Fibroblast of peridontal ligament (primary cell): ENCODE measurements at regions not wholly inside any gene's neighbourhood (a gene's known extent, or its start where the extent isn't known, plus 50 kb on each side); places are given as distances from the start of the nearest gene placed in this dataset.

Experiments
- DNase-seq: peaks from one replicate; pipeline ENCODE4 v3.0.0-alpha.2; 2010; ENCODE audit errors: extremely low read depth

DNA sequence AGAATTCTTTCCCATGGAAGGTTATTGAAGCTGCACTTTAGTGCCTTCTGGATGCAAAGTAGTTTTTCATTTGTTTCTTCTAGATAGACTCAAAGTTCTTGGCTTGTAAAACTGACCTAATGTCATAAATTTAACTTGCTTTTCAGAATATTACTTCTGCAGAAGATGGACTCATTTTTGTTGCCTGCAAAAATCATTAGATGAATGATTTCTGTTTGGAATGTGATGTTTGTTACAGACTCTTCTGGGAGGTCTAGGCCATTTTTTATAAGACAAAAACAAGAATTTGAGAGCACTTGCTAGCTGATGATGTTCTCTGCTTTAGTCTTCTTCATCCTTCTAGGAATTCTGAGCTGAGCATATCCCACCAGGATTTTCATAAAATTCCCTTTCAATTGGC lies 308.6 kb upstream of the GIMD1 start:
- DNase-seq = no peak

DNA sequence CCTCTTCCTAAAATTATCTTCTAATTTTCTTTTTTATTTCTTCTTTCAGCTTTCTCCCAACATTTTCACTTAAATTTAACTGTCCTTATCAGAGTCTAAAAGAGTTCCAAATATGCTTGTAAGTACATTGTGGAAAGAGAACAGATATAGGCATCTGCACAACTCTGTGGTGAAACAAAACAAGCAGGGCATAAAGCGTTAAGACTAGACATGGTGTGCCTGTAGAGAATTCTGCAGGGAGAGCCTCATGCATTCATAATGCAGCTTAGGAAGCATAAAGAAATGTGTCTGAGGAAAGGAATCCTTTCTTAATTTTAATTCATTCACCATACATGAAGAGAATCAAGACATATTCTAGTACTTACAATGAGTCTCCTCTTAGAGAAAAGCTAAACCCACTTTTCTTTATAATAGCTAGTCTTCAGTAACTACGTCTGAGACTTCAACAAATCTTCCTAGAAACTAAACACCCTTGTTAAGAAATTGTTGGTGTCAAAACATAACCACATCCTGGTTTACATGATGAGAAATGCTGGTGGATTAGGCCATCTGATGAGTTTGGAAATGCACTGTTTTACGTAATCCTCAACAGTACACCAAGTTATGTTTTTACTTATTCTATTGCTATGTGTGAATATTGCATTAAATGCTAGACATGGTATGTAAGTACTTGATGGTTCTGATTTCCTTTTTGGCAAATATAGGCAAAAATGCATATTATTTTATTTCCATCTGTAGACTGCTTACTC lies 307.8 kb upstream of the GIMD1 start:
- peak; percentile 79 for DNase-seq

DNA sequence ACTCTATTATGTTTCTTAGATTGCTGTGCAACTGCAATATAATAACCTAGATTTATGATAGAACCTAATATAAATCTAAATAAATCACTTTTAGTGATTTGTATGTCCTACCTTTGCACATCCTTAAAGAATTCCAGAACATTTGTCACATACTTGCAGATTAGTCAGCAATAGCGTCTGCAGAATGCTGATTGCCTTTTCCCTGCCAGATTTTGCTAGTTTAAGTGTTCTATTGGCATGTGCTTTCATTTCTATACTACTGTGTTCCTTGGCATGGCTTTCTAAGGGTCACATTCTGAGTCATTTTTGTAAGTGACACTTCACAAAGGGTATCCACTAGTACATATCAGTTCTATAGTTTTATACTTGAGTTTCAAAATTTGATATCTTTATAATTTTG lies 303.1 kb upstream of the GIMD1 start:
- no peak for DNase-seq

DNA sequence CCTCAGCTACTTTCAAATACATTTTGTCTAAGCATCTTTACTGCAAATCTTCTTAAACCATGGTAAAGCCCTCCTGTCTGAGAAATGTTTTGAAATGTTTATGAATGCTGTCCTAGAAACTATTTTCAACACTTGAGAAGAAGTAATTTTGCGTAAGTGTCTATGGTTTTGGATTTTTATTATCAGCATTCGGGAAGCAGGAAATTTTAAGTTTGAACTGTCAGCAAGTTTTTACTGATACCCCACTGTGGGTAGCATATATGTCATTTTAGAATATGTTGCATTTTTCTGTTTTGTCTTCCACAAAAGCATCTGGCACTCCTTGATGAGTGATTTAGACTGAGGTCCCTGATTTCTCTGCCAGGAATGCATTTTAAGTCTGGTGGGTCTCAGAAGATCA lies 302.4 kb upstream of the GIMD1 start:
- no peak for DNase-seq

DNA sequence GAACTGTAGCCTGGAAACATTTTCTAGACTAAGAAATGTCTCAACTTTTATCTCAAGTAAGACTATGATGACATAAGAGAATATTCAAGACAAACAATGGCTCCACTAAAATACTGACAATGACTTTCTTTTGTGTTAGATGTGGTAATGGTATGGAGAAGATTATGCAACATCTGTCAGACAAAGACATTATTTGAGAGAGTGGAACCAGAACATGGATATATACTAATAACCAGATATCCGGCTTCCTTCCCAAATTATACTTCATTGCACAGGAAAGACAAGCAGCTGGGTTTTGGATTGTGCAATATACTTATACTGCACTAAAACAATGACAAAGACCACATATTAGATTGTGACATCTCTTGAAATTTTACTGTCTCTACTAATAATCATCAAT lies 290.8 kb upstream of the GIMD1 start:
- no peak for DNase-seq

DNA sequence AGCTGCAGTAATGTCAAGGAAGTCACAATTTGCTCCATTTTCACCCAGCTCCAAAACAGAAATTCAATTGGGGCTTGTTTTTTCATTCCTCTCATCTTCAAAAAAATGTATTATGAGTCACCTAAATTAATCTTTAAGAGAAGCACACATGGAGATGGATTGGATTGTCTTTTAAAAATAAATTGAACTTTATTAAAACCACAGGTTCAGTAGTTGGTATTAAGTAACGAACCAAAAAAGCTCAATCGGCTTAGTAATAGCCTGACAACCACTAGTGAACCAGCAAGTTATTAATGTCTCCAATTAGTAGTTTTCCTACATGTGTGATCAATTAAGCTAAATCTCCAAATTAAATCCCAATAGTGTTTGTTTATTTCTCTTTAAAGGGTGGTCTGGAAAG lies 283.5 kb upstream of the GIMD1 start:
- no peak for DNase-seq

DNA sequence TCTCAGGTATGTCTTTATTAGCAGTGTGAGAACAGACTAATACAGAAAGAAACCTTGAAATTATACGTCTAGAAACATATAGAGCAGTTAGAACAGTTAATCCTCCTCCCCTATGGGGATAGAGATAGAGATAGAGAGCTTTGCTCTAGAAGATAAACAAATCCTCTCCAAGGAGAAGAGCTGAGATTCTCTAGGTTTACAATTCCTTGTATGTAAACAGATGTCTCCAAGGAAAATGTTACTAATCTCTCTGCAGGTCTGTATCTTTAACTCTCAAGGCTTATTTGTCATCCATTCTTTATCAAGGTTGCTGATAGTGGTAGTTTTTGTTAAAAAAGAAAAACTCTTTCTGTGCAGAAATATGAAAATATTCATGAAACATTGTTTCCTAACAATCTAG lies 282.1 kb upstream of the GIMD1 start:
- DNase-seq = no peak

DNA sequence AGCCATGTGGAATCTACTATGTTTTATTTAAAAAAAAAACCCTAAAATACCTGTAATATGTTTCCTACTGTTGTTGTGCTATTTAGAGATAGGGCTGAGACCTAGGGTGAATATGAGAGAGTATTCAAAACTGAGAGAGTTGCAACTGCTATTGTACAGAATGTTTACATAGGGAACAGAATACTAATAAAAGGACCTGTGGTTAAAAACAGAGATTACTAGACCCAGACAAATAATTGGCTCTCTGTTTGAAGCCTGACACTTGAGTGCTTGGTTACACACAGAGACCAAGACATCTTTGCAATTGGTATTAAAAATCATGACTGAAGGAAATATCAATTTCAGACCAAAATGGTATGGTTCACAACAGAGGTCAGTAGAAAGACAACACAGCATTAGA lies 278.9 kb upstream of the GIMD1 start:
- no peak for DNase-seq

DNA sequence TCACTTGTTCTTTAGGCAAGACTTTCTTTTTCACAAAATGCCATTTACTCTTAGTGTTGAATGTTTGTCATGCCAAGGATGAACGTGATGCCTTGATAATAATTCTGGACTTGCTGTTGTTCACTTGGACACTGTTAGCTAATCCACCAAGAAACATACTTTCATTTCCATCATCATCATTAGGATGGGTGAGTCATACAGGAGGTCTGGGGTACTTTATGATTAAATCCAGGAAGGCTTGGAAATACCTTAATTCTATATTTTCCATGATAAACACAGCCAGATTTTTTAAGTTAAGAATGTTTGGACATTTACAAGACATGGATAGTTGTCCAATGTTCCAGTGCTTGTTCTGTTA lies 260.7 kb upstream of the GIMD1 start:
- DNase-seq = no peak

DNA sequence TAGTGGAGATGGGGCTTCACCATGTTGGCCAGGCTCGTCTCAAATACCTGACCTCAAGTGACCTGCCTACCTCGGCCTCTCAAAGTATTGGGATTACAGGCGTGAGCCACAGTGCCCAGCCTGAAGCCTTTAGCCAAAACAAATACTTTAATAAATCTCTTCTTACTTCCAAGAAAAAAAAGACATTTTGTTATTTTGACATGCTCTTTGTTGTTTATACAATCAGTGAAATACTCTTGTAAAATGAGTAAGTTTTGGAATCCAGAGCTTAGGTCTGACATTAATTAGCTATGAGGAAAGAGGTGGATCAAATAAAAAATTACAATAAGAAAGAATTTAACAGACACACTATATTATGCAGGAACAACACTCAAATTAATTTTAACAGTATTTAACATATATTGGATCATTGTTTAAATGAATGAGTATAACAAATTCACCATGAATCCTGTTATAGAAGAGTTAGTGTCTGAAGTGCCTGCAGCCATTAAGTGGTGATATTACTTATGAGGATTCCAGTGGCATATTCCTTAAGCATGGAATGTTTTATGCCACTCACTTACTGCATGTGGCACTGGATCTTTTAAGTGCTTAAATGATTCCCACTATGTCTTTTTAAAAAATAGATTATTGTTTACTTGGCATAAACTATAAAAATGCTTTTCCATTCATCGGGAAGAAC lies 260.1 kb upstream of the GIMD1 start:
- DNase-seq = peak; percentile 30

DNA sequence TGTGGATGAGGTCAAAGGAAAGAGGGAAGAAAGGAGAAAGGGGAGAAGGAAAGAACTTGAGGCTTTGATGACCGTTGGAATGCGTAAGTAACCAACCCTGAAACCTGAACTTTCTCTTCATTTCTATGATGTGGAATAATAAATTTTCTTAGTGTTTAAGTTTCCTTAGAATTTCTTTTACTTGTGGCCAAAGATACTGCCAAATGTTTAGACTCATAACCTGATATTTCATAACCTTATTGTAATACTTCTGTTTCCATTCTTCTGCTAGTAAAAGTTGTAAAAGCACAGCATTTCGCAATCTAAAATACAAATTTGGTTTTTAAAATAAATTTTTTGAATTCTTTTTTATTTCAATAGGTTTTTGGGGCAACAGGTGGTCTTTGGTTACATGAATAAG lies 258.5 kb upstream of the GIMD1 start:
- DNase-seq = peak; percentile 64

DNA sequence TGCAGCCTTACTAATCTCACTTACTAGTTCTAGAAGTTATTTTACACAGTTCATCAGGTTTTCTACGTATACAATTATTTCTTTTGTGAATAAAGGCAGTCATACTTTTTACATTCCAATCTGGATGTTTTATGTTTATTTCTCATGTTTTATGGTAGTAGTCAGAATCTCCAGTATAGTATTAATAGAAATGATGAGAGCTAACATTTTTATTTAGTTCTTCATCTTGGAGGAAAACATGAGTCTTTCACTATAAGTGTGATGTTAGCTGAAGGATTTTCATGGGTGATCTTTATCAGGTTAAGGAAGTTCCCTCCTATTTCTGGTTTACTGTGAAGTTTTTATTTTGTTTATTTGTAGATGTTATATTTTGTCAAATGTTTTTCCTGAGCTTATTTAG lies 256.1 kb upstream of the GIMD1 start:
- no peak for DNase-seq

DNA sequence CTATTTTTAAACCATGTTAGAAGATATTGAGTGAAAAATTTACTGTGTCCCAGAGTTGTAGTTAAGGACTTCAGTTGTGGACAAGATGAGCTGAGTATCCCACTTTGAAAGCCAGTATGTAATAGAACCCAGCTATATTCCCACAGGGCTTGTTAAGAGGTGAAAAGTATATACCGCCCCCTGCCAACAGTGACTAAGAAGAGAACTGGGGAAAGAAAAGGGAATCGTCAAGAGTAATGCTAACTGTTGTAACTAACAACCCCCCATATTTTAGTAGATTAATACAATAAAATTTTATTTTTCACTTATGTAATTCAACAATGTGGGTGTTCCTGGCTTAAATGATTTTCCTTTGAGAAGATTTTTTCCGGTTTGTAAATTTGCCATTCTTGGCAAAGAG lies 250.4 kb upstream of the GIMD1 start:
- no peak for DNase-seq

DNA sequence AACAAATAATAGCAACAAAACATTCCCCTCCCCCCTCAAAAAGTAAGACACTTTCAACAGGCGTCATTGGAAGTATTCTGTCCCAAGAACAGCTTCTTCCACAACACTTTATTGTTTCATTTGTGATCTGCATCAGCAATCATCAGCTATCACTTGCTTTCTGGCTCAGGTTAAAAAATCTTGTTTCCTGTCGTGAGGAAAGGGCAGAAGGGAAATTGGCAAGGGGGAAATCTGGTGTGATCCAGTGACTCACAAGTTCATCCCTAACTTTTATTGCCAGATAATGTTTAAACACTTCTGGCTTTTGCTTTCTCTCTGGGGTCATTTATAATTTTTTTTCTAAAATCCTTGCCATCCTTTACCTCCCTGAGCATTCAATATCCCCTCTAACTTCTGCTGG lies 247.4 kb upstream of the GIMD1 start:
- no peak for DNase-seq

DNA sequence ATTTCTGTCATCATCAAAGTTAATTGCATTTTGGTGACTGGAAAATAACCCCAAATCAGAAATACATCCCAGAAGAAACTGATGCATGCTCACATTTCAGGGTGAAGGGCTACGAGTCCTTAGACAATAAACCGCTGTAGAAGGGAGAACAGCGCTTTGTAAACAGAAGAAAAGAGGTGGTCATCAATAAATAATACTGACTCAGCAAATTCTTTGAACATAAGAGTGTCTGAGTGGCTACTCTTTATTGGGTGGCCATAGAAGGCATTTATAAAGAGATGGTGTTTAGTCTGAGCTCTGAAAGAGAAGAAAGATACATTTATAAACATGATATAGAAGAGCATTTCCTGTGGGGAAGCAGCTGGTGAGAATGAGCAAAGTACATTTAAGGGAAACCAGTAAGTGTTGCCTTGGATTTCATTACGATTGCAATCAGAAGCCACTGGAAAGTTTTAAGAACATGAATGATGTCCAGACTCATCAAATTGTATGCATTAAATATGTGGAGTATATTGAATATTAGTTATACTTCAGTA lies 246.9 kb upstream of the GIMD1 start:
- no peak for DNase-seq

DNA sequence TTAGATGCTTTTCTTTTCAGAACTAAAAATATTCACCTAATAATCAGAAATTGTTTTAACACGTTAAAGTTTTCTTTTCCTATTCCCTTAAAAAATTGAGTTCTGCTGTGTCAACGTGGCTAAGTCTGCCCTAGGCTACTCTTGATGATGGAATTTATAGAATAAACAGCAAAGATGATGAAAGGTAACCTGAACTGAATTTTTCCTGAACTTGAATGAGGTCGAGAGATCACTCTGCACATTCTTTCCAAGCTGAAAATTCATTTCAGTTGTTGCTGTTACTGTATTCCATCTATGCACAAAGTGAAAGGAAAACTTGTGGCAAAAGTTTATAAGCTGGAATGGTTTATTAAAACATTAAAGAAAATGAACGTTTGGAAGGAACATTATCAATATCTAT lies 245.9 kb upstream of the GIMD1 start:
- DNase-seq = peak; percentile 63

DNA sequence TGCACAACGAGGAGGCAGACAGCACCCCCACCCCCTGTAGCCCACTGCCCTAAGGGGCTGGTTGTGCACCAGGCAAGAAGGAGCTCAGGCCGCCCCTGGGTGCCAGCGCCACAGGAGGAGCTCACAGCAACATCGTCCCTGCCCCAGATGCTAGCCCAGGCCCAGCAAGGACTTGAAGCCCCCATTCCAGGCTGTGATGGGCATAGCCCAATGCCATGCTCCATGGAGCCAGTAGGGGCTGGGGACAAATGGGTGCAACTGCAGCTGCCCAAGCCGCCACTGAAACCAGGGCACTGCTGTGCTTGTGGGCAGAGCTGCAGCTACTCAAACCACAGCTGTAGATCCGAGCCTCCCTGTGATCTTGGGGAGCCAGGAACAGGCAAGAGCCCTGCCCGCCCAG lies 241.3 kb upstream of the GIMD1 start:
- DNase-seq = no peak

DNA sequence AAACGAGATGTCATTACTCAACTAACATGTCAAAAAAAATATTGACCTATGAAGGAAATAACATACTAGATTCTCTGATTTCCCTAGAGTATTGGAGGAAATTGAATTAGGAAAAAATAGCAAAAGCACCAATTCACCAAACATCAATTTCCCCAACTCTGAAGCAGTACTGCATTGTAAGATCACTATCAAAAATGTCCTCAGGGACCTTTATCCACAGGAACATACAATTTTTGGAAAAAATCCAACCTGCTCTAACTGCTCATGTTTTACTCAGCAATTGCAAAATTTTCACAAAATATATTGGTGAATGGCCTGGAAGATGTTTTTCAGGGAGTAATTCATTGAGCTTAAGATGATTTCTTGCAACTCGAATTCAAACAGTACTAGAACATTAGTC lies 239.0 kb upstream of the GIMD1 start:
- no peak for DNase-seq

DNA sequence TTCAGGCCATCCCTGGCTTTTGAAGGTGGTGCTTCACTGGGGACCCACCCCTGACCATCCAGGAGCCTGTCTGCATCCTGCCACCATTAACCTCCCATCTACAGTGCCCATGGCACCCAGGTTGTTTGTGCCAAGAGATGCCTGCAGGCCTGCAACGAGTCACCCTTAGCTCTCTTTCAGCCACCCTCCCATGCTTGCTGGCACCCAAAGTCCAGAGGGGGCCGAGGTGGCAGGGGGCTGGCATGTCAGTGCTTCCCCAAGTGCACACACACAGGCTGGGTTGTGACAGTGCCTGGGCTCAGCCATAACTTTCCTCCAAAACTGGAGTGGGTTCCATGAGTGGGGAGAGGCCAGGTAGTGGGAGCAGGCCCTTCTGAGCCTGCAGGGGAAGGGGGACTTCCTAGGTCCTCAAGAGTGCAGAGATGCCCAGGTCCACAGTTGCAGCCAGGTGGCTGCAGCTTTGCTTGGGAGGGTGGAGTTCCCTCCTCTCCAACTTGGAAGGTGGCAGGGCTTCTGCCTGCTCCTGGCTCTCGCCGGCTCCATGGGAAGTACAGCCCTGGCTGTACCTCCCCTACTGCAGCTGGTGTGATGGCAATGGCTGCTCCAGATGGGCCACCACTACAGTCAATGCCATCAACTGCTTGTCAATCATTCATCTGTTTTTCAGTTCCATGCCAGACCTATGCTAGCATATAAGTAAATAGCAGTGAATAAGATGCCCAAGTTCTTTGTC lies 235.9 kb upstream of the GIMD1 start:
- no peak for DNase-seq

DNA sequence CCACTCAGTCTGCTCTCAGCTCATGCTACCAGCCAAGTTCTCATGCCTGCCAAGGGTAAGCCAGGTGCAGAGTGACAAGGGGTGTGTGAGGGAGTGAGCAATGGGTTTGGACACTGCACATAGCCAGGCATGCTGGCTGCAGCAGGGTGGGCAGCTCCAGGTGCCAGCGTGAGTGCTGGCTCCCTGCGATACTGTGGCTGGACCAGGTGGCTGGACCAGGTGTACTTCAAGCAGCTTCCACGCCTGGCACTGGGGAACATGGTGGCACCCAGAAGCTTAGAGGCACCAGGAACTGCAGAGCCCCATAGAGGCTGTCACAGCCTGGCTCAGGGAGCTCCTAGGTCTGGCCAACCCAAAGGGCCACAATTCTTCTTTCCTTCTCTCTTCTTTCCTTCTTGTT lies 234.9 kb upstream of the GIMD1 start:
- no peak for DNase-seq

DNA sequence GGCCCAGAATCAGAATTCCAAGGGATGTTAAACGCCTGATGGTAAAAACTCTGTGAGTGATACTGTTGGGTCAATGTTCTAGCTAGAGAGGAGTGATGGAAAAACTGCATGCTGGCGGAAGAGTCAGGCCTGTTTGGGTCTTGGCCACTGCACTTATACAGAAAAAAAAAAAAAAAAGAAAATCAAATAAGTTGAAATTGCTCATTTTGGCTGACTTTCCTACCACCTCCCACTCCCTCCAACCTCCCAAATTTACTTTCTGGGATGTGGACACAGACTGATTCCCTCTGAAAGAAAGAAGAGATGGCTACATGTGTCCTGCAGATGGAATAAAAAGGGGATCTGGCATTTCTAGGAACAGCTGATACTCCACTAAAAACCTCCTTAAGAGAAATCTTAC lies 234.1 kb upstream of the GIMD1 start:
- no peak for DNase-seq

DNA sequence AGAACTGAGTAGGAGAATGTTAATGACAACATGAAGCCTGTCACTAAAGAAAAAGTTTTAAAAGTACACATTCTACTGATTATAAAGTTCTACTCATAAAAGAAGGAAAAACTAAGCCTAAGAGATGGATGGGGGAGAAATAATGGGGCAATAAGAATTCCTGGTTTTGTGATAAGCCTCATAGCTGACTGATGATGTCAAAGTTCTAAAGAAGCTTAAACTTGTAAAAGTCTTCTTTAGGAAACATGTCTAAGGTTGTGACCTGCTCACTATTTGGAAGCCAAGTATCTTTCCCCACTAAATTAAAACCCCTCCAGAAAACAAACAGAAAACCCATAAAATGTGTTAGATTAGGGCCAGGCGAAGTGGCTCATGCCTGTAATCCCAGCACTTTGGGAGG lies 232.9 kb upstream of the GIMD1 start:
- no peak for DNase-seq

DNA sequence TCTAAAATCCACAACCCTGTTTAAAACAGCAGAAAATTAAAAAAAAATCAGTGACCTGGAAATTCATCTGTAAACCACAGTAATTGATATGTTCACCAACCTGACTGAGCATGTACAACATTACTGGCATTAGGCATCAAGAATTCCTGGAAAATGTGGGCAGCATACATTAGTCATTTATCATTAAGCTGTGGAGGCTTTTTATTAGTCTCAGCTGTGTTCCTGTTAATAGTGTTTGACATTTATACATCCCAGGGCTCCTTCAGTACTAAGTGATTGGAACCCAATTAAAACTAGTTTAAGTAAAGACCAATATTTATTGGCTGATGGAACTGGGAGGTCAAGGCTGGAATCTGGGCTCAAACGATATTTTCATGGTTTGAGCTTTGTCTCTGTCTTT lies 227.3 kb upstream of the GIMD1 start:
- no peak for DNase-seq
